ENCODE measurements at regions not wholly inside any gene's neighbourhood (a gene's known extent, or its start where the extent isn't known, plus 50 kb on each side); places are given as distances from the start of the nearest gene placed in this dataset.

DNA sequence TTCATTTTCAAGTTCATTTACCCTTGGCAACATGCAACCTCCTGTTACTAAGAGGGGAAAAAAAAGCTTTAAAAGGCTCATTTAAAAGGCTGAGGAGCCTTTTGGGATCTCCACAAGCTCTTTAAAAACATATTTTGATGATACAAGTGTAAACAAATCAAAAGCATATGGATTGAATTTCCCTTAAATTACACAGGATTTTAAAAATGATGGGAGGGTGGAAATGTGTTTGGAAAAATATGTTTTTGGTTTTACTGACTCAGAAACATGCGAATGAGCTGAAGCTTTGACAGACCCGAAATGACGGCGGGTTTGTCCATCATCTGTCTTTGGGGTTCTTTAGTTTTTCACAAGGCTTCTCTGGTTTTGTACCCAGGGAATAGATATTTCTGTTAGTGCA lies 180.6 kb upstream of the CCDC68 start:
- Mint-ChIP-seq H3K4me1 (peaks cover 5% of the 10 kb centered on the region), H3K9me3 (peaks cover 3% of the 10 kb centered on the region), H3K27me3 (ENCODE audit: low read depth) (peaks cover 19% of the 10 kb centered on the region), H3K4me3 (no peak overlapping the region), H3K36me3 (ENCODE audit: low read depth) (no peaks in the 10 kb centered on the region), H3K27ac (no peak overlapping the region)
- TF ChIP-seq, protein P1, sequence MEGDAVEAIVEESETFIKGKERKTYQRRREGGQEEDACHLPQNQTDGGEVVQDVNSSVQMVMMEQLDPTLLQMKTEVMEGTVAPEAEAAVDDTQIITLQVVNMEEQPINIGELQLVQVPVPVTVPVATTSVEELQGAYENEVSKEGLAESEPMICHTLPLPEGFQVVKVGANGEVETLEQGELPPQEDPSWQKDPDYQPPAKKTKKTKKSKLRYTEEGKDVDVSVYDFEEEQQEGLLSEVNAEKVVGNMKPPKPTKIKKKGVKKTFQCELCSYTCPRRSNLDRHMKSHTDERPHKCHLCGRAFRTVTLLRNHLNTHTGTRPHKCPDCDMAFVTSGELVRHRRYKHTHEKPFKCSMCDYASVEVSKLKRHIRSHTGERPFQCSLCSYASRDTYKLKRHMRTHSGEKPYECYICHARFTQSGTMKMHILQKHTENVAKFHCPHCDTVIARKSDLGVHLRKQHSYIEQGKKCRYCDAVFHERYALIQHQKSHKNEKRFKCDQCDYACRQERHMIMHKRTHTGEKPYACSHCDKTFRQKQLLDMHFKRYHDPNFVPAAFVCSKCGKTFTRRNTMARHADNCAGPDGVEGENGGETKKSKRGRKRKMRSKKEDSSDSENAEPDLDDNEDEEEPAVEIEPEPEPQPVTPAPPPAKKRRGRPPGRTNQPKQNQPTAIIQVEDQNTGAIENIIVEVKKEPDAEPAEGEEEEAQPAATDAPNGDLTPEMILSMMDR (IDR thresholded peaks at IDR 0.05; ENCODE audit: unreplicated experiment in 3 of 3), result no peak

DNA sequence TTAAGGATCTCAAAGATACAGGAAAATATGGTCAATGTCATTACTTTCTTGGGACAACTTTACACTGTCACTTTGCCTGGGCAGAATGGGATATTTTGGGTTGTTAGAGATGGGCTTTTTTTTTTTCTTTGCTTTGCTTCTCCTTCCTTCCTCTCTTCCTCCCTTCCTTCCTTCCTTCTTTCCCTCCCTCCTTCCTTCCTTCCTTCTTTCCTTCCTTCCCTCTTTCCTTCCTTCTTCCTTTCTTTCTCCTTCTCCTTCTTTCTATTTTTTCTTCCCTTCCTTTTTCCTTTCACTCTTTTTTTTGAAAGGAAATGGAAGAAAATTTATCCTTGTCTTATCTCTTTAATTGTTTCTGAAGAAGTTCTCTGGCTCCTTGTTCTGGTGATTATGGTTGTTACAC lies 180.0 kb upstream of the CCDC68 start:
- Mint-ChIP-seq H3K9me3 (peaks cover 3% of the 10 kb centered on the region), H3K4me3 (no peak overlapping the region), H3K27ac (no peak overlapping the region), H3K4me1 (peaks cover 5% of the 10 kb centered on the region), H3K27me3 (ENCODE audit: low read depth) (peaks cover 19% of the 10 kb centered on the region), H3K36me3 (ENCODE audit: low read depth) (no peaks in the 10 kb centered on the region)
- TF ChIP-seq, protein P1 (IDR thresholded peaks at IDR 0.05; ENCODE audit: unreplicated experiment in 3 of 3), result no peak

DNA sequence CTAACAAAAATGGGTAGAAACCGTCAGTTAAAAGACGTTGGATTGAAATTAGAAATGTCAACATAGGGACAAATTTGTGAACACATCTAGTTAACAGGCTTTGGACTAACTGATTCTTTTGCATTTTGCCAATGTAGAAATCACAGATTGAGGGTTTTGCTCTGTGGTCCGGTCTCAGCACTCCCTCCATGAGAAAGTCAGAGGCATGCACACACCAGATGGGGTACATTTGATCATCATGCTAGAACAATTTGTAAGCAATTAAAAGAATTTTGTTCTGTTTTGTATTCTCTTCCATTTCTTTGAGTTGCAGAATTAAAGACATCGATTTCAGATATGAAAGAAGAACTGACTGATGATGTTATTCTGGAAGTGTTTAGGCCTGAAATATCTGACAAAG lies 179.1 kb upstream of the CCDC68 start:
- peaks cover 19% of the 10 kb centered on the region for H3K27me3 Mint-ChIP-seq (ENCODE audit: low read depth)
- no peak overlapping the region for H3K27ac Mint-ChIP-seq
- TF ChIP-seq, protein P1 (IDR thresholded peaks at IDR 0.05; ENCODE audit: unreplicated experiment in 3 of 3), result no peak
- H3K4me1 Mint-ChIP-seq, result peaks cover 5% of the 10 kb centered on the region
- no peaks in the 10 kb centered on the region for H3K9me3 Mint-ChIP-seq
- no peaks in the 10 kb centered on the region for H3K36me3 Mint-ChIP-seq (ENCODE audit: low read depth)
- H3K4me3 Mint-ChIP-seq, result no peak overlapping the region

DNA sequence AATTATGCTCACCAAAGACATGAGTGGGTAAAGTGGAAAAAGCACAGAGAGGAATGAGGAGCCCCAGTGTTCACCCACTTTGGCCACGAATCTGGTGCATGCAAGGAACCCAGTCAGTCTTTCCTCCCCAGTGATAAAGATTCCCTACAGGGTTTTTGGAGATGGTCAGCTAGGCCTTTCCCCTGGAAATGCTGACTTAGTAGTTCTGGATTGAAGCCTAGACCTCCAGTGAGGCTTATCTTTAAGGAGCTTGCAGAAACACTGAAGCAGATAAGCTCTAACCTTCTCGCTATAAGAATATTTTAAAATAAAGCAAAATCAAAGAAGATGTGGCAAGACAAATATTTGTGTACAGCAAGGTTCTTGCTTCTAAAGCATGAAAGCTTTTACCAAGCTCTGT lies 178.3 kb upstream of the CCDC68 start:
- Mint-ChIP-seq H3K36me3 (ENCODE audit: low read depth) (no peaks in the 10 kb centered on the region), H3K4me1 (peaks cover 5% of the 10 kb centered on the region), H3K27me3 (ENCODE audit: low read depth) (peaks cover 19% of the 10 kb centered on the region), H3K27ac (no peak overlapping the region), H3K4me3 (no peak overlapping the region), H3K9me3 (no peaks in the 10 kb centered on the region)
- TF ChIP-seq, protein P1 (IDR thresholded peaks at IDR 0.05; ENCODE audit: unreplicated experiment in 3 of 3), result no peak

DNA sequence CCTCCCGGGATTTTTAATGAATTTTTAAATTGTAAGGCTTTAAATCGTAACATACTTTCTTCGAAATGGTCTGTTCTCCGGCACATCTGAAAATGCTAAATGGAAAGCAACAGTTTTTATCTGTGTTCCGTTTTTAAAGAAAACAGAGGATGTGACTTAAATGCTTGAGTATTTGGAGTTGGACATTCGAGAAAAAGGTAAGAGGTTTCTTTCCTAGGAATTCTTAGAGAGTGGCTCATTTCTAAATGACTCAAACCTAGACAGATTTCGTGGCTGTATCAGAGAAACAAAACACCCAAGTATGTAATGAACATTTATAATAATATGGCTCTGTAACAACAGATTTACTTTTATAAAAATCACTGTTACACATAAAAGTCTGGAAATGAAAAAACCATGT lies 177.6 kb upstream of the CCDC68 start:
- no peak overlapping the region for H3K4me3 Mint-ChIP-seq
- no peak overlapping the region for H3K27ac Mint-ChIP-seq
- H3K36me3 Mint-ChIP-seq (ENCODE audit: low read depth), result no peaks in the 10 kb centered on the region
- TF ChIP-seq, protein P1 (IDR thresholded peaks at IDR 0.05; ENCODE audit: unreplicated experiment in 3 of 3), result no peak
- H3K4me1 Mint-ChIP-seq, result no peaks in the 10 kb centered on the region
- no peaks in the 10 kb centered on the region for H3K9me3 Mint-ChIP-seq
- H3K27me3 Mint-ChIP-seq (ENCODE audit: low read depth), result peaks cover 13% of the 10 kb centered on the region

DNA sequence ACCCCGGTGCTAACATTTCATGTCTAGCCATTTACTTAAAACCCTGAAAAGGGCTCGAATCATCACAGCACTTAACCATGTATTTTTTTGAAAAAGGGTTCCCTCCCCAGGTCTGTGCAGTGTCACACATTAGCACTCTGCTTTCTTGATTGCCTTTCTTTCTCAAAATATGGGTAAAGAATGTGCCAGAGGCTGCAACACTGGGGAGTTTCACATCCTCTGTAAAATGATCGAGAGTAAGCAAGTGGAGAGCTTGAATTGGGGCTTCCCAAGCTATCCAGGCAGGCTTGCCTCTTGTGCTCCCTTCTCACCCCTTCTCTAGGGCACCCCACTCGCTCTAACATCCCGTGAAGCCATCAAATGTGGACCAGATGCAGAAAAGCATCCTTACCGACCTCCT lies 177.0 kb upstream of the CCDC68 start:
- Mint-ChIP-seq H3K9me3 (no peaks in the 10 kb centered on the region), H3K36me3 (ENCODE audit: low read depth) (no peaks in the 10 kb centered on the region), H3K4me3 (no peak overlapping the region)

More for the DNA sequence above, 177.0 kb upstream of the CCDC68 start:
- Mint-ChIP-seq H3K27ac (no peak overlapping the region), H3K27me3 (ENCODE audit: low read depth) (peaks cover 13% of the 10 kb centered on the region), H3K4me1 (no peaks in the 10 kb centered on the region)
- TF ChIP-seq, protein P1 (IDR thresholded peaks at IDR 0.05; ENCODE audit: unreplicated experiment in 3 of 3), result no peak
